ENCODE measurements at regions not wholly inside any gene's neighbourhood (a gene's known extent, or its start where the extent isn't known, plus 50 kb on each side); places are given as distances from the start of the nearest gene placed in this dataset.
"Not testable (repeated sequence)": the region's sequence is repeated elsewhere in the genome, so short reads cannot be mapped to it uniquely, and the experiment has no call there.

DNA sequence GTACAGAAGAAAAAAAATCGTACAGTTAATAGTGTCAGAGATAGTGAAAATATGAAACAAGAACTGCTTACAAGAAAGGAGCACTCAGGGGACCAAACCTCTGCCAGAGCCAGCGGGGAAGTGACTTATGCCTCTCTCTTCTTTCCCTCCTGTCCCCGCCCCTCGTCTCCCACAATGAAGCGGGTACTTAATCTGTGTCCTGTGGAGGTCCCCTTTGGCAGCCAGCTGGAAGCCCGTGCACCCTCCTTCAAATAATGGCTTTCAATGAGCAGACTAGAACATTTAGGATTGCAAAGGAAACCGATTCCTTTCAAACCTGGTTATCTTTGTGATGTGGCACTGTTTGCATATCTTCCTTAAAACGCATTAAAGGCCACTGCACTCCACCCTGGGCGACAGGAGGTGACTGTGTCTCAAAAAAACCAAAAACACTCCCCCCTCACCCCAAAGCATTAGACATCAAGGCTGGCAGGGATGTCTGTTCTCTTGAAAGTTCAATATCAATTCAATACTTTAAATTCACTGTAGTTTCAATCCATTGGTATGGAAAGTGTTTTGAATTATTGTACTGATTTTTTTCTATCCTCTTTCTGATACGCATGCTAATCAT, 51.7 kb downstream of the PPIAL4C start:
- DNase-seq (ENCODE audit: low read depth in 2 of 2): not testable (repeated sequence)

GRCh38 chr1:149636286-149637122, 52.9 kb downstream of the PPIAL4C start:
- peak; percentile 80 to 85 for DNase-seq (ENCODE audit: low read depth in 2 of 2)

- DNase-seq (ENCODE audit: low read depth in 2 of 2): not testable (repeated sequence)
Observed at GRCh38 chr1:149638481-149638880, 54.8 kb downstream of the PPIAL4C start.

GRCh38 chr1:149638901-149639658, 55.4 kb downstream of the PPIAL4C start:
- not testable (repeated sequence) for DNase-seq (ENCODE audit: low read depth in 2 of 2)

DNA sequence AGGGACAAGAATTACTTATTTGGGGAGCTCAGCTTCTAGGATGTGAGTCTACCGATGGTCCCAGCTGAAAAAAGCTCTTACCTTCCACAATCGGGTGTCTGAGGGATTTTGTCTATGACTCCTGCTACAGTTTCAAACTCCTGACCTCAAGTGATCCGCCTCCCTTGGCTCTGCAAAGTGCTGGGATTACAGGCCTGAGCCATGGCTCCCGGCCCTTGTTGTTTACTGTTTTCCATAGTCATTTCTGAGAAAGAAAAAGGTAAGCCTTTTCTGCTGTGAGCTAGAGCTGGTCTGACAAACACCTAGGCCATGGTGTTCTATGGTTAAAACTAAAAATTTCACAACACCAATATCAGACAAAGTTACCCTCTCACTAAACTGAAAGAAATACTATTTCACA, 57.5 kb downstream of the PPIAL4C start:
- not testable (repeated sequence) for DNase-seq (ENCODE audit: low read depth in 2 of 2)

DNA sequence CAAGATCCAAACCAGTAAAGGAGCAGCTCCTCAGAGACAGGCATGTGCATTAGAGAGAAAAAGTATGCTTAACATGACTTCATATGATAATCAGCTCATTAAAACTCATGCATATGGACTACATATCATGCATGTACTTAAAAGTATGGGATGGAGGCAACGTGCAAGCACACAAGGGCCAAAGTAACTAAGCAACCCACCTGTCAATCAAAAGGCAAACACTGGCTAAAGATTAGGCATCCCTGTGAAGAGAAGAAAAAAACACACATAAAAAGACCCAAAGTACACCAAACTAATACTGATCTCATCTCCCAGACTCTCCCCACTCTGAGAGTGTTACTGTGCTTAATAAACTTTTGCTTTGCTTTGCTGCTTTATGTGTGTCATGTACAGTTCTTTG, 61.2 kb downstream of the PPIAL4C start:
- not testable (repeated sequence) for DNase-seq (ENCODE audit: low read depth in 2 of 2)

DNA sequence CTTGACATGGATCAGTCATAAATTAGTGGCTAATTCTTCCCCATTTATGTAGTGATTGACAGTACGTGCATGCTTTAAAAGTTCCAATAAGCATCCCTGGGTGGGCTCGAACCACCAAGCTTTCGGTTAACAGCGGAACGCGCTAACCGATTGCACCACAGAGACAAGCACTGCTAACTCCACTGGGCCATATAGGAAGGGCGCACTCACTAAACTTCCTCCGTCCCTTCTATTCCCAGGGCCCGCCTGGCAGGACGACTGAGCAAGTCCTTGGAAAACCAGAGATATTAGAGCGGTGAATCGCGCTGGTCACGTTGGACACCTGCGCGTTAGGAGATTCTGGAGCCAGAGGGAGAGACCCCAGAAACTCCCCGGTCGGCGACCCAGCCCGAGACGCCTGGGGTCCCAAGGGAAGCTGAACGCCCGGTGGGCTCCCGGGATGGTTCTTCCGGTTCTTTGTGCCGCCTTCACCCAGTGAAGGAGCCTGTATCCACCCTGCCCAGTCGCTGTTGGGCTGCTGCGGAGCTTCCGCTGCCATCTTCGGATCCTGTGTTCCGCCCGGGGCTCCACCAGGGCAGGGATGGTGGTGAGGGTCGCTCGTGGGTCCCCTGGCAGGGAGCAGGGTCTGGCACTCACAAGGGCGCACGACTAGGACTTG, 62.8 kb downstream of the PPIAL4C start:
- not testable (repeated sequence) for DNase-seq (ENCODE audit: low read depth in 2 of 2)

DNA sequence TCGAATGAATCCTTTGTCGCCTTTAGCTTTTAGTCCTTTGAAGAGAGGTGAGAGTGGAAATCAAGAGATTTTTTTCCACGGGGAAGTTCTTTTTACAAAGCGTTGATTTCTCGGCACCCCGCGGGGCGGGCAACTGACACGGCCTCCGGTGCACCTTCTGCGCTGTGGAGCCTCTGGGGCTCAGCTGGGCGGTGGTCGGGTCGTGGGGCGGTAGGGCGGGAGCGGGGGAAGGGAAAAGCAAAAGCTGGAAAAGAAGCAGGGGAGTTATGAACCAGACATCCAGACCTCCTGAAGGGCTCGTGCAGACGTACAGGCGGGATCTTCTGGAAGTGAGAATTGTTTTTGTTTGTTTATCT, 63.3 kb downstream of the PPIAL4C start:
- not testable (repeated sequence) for DNase-seq (ENCODE audit: low read depth in 2 of 2)

DNA sequence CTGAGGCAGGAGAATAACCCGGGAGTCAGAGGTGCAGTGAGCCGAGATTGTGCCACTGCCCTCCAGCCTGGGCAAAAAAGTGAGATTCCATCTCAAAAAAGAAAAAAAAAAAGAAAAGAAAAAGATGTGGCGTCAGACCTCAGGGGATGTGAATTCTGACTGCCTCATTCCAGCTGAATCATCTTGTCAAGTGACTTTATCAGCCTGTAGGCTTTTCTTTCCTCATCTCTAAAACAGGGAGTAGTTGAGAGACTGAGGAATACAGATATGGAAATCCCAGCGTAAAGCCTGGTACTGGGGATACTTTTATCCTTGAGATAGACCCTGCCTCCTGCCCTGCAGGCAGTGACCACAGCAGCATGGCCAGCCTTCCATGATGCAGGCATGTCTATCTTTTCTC, 74.1 kb downstream of the PPIAL4C start:
- not testable (repeated sequence) for DNase-seq (ENCODE audit: low read depth in 2 of 2)

GRCh38 chr1:149658175-149658574, 74.5 kb downstream of the PPIAL4C start:
- not testable (repeated sequence) for DNase-seq (ENCODE audit: low read depth in 2 of 2)

GRCh38 chr1:149664624-149665023, 81.0 kb downstream of the PPIAL4C start:
- not testable (repeated sequence) for DNase-seq (ENCODE audit: low read depth in 2 of 2)

GRCh38 chr1:149665033-149665432, 81.4 kb downstream of the PPIAL4C start:
- DNase-seq (ENCODE audit: low read depth in 2 of 2): not testable (repeated sequence)

GRCh38 chr1:149665528-149665927, 81.9 kb downstream of the PPIAL4C start:
- DNase-seq (ENCODE audit: low read depth in 2 of 2): not testable (repeated sequence)

DNA sequence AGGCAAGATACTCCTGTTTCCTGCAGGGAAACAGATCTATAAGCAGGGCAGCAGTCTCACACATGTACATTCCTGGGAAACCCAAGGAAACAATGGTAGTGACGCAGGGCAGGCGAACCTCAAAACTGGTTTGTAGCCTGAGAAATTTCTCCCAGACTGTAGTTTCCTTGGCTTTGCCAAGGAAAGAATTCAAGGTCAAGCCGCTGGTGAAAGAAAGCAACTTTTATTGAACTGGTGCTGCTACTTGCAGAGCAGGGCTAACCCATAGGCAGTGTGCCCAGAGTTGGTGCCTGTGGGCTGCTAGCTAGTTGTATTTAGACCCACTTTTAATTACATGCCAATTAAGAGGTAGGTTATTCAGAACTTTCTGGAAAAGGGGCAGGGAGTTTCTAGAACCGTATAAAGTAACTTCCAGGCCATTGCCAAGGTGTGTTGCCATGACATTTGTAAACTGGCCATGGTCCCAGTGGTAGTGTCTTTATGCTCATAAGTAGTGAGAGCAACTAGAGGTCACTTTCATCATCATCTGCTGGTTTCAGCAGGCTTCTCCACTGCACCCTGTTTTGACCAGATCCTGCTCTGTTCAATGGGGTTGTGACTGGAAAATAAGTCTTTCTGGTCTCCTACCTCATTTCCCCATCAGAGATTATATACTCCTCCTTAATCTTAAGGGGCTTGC, 89.7 kb downstream of the PPIAL4C start:
- DNase-seq (ENCODE audit: low read depth in 2 of 2): not testable (repeated sequence)

GRCh38 chr1:149674921-149675320, 91.3 kb downstream of the PPIAL4C start:
- DNase-seq (ENCODE audit: low read depth in 2 of 2): not testable (repeated sequence)

- not testable (repeated sequence) for DNase-seq (ENCODE audit: low read depth in 2 of 2)
Observed at GRCh38 chr1:149677359-149677758, 93.7 kb downstream of the PPIAL4C start.

DNA sequence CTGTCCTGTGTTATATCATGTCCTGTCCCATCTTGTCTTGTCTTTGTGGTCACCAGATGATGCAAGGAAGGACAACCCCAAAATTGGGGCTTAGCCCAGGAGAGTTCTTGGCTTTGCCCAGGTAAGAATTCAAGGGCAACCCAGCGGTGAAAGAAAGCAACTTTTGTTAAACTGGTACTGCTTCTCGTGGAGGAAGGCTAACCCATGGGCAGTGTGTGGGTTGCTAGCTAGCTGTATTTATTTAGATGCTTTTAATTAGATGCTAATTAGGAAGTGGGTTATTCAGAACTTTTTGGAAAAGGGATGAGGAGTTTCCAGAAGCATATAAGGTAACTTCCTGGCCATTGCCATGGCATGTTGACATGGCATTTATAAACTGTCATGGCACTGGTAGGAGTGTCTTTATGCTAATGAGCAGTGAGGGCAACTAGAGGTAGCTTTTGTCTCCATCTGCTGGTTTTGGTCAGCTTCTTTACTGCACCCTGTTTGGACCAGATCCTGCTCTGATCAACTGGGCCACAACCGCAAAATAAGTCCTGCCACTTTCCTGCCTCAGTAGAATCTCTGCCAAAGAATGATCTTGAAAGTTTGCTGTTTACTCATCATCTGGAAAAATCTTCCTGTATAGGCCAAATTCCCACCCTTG, 95.8 kb upstream of the FCGR1A start:
- DNase-seq (ENCODE audit: low read depth in 2 of 2): not testable (repeated sequence)

GRCh38 chr1:149691399-149691798, 91.1 kb upstream of the FCGR1A start:
- DNase-seq (ENCODE audit: low read depth in 2 of 2): not testable (repeated sequence)

DNA sequence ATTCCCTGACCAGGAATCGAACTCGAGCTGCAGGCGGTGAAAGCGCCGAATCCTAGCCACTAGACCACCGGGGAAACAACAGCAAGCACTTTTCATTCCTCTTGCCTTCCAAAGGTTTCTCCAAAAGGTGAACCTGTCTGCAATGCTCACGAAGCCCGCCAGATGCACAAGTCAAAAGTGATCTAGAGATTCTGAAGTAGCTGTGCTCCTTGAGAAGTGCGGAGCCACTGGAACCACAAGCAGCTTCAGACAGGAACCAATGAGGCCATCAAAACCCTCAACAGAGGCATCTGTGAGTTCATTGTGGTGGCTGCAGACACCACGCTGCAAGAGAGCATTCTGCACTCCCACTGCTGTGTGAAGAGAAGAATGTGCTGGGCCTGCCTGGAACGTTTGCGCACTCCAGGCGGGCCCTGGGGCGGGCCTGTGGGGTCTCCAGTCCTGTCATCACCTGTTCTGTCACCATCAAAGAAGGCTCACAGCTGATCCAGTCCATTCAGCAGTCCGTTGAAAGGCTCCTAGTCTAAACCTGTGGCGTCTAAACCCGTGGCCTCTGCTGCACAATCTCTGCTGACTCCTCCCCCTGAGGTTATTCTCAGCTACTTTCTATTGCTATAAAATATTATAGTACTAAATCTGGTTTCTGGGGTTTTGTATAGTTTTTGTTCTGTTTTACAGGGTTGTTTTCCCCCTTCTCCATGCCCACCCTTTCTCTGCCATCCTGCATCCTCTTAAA, 89.5 kb upstream of the FCGR1A start:
- DNase-seq (ENCODE audit: low read depth in 2 of 2): peak in 1 of 2 experiments; percentile 0

GRCh38 chr1:149695066-149695465, 87.4 kb upstream of the FCGR1A start:
- DNase-seq (ENCODE audit: low read depth in 2 of 2): not testable (repeated sequence)

Data from stimulated activated CD4-positive, alpha-beta T cell treated with anti-CD3 and anti-CD28 coated beads, Interleukin-12 subunit alpha, Interleukin-12 subunit beta, amount 100 ng/mL, for 24 hours (primary cell).